SK-MEL-5 (cell line): ENCODE measurements at regions not wholly inside any gene's neighbourhood (a gene's known extent, or its start where the extent isn't known, plus 50 kb on each side); places are given as distances from the start of the nearest gene placed in this dataset.

Experiments used
- DNase-seq: peaks from one replicate; pipeline ENCODE4 v3.0.0-alpha.2; 2016; ENCODE audit warnings: low read depth, low spot score
- in situ Hi-C: cut with HindIII; loops from 2 replicates; pipeline ENCODE4 v1.10.0; 2016; ENCODE audit warnings: low sequenced_read_pairs, high pct_unique_total_duplicates, low pct_unique_long_range_greater_than_20kb

DNA sequence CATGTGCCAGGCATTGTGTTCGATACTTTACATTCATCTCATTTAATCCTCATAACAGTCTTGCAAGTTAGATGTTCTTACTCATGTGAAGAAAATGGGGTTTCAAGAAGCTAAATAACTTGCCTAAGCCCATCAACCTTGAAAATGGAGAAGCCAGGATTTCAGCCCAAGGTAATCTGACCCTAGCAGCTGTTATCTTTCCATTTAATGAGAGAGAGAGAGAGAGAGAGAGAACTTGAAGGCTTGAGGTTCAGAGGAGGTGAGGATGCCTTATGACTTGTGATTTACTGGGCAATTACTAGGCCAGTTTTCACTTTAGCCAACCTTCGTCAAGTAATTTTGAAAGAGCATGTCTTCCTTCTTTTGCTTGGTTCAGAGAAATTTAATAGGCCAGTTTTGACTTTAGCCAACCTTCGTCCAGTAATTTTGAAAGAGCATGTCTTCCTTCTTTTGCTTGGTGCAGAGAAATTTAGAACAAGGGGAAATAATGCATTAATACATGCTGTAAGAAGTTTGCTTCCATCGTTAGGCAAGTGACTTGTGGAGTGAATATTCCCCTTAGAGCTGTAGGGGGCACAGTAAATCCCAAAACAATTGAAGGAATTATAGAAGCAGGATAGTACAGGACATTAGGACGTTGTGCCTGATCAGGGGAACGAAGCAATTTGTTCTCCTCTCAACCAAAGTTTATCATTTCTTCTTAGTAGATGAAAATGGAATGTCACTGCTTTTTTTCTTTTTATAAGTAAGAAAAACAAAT, 143.0 kb upstream of the BMPER start:
- in situ Hi-C loops: no loop called here
- no peak for DNase-seq

DNA sequence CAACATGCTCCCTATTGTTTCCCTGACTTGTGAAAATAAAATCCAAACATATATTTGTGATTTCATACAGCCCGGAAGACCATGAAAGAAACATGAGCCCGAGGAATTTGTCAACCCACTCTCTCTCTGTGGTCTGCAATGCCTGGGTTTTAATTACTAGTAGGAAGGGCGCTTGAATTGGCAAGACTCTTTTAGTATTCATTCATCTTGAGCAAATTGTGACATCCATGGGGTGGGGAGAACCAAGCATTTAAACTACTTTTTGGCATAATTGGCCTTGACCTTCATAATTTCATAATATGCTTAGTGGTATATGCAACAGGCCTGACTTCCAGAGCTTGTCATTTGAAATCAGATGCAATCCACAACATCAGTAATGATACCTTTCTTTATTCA, 142.4 kb upstream of the BMPER start:
- in situ Hi-C loops: no loop called here
- no peak for DNase-seq

DNA sequence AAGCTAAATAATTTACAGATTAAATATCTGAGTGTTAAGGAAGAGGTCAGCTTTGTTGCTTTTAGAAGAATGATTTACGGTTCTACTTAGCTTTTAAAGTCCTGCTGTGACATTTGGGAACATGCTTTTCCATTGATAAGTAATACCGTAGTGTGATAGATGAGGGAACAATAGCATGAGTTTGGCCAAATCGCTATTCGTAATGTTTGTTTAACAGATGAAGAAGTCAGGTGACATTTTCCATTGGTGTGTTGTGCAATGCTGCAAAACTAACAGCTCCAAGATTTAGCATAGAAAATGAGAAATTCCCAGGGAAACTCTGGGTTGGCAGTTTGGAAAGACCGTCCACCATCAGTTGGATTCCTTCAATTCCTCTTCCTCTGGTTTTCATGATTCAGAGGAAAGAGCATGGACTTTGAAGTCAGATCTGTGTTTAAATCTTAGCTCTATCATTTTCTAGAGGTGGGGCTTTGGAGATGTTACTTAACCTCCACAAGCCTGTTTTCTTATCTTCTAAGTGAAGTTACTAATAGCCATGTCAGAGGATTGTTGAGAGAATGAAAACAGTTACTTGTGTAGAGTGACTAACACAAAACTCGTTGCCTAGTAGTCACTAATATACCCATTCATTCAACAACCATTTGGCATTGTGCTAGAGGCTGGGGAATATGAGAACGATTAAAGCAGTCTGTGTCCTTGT, 140.4 kb upstream of the BMPER start:
- in situ Hi-C loops: no loop called here
- no peak for DNase-seq

DNA sequence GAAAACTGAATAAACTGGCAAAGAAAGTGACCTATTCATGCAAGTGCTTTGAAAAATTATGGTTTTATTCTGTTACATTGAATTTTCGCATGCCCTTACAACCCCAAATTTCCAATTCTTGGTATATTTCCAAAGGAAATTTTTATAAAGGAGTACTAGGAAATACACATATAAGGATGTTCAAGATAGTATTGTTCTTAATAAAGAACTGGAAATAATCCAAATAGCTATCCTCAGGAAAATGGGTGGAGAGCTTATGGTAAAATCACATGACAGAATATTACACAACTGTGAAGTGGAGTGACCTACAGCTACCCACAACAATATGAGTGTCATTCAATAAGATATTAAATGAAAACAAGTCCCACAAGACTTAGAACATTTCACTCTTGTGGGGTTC, 138.9 kb upstream of the BMPER start:
- no peak for DNase-seq
- in situ Hi-C loops: no loop called here

DNA sequence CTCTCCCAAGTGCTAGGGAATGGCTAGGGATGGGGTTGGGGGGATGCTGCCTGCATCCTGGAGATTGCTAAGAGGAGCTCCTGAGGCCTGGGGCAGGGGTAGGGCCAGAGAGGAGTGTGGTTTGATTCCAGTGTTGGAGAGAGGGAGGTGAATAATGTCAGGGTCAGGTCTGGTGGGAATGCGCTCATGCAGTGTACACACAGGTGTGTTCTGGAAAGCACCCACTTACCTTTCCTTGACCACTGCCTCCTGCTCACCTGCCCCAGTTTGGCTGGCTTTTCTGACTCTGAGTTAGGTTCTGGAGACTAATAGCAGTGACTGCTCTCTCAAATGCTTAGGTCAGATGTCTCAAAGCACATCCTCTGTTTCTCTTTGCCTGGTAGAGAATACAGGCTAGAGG, 135.4 kb upstream of the BMPER start:
- DNase-seq: no peak
- in situ Hi-C loops: no loop called here

DNA sequence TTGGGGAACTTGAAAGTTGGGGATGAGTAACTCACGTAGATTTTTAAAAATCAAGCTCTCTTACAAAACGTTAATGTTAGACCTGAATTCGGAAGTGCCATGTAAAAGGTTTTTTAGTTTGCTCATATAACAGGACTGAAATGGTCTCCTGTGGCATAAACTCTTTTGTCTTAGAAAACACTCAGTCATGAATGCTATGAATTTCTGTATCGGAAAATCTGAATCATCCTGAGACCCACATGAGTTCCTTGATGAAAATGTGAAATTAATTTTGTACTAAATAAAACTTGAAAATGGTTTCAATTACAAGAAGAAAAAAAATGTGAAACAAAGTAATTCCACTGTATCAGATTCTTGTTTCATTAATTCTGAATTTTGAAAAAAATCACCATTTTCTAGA, 134.8 kb upstream of the BMPER start:
- no peak for DNase-seq
- in situ Hi-C loops: no loop called here

DNA sequence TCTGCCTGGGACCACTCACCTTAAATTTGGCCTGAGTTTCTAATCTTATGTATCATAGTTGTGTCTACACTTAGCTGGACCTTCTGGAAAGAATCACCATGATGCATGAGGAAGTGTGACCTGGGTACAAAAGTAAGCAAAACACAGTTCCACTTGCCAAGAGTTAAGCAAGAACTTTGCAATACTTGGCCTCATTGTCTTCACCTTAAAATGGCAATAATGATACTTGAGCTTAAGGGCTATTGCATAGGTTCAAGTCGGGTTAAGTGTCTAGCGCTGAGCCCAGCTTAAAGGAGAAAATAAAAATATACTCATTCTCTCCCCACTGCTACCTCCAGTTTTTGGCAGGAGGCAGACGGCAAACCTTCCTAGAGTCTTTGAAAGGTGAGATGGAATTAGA, 133.9 kb upstream of the BMPER start:
- DNase-seq: no peak

DNA sequence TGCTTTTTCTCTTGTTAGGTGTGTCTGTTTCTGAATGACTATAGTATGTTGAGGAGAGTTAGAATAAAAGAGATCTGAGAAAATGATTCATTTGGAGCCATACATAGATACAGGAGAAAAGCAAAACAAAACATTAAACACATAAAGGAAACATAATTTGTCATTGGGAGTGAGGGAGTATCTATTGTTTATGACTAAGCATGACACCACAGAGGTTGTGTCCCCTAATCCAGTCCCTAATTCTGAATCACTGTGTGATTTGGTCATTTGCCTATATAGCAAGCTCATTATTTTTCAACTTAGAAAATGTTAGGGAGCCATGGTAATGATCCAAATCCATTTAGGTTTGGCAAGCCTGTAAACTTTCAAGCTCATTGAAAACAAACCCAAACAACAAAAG, 132.3 kb upstream of the BMPER start:
- no peak for DNase-seq
- in situ Hi-C loops: no loop called here

More for the DNA sequence above, 133.9 kb upstream of the BMPER start:
- in situ Hi-C loops: no loop called here

DNA sequence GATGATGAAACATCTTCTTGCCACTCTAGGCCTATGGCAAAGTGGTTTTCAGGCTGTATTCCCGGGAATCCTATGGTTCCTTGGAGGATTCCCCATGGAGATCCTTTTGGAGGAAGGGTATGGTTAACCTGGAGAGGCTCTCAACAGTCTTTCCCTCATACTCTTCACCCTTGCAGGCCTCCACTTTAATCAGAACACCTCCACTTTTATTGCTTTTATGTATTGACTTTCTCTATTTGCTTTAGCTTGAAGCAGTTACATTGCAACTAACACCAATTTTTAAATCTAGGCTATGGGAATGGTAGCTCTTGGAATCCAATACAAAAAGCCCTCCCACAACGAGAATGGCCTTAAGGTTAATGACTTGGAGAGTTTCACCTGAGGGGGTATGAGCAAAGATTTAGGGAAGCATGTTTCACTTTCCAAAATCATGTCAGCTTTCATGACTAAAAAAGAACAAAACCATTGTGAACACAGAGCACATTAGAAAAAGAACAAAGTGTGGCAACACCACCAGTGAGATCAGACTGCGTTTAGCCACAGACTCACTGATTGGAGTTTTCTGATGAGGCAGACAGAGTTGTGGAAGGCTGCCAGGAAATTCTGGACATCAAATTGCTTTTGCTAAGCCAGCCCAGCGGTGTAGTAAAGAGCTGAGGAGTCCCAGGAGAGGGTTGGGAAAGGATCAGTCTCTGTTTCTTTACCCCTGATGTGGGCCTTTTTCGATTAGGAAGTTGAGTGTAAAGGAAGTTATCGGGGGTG, 130.4 kb upstream of the BMPER start:
- DNase-seq: no peak
- in situ Hi-C loops: no loop called here

DNA sequence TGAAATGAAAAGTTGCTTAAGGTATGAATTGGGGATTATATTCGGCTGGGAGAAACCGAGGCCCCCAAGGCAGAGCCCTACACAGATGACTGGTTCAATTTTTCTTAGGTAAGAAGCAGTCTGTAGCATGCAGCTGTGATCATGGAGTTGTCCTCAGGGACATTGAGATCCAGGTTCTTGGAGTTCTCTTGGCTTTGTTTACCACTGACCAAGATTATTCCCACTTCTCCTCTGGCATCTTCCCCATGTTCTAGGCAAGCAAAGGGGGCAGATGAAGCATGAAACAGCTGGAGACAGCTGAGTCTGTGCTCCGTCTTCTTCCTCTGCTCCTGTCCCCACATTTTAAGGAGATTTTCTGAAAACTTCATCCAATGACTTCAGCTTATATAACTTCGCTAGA, 129.5 kb upstream of the BMPER start:
- in situ Hi-C loops: no loop called here

DNA sequence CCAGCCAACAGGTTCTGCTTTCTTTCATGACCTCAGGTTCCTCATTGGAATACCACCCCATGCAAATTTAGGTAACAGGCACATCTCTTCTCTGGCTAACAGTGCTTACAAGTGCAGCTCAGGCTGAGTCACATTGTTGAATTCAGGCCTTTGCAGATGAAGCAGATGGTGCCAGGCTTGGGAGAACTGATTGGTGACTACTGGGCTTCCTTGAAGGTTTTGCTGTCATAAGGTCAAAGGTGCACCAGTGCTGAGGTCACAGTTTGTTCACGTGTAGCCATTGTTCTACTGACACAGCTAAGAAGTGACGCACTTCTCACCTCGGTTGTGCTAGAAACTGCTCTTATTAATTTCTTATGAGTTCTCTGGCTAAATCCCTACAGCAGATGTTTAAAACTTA, 128.6 kb upstream of the BMPER start:
- DNase-seq: no peak
- in situ Hi-C loops: no loop called here

More for the DNA sequence above, 129.5 kb upstream of the BMPER start:
- DNase-seq: no peak

DNA sequence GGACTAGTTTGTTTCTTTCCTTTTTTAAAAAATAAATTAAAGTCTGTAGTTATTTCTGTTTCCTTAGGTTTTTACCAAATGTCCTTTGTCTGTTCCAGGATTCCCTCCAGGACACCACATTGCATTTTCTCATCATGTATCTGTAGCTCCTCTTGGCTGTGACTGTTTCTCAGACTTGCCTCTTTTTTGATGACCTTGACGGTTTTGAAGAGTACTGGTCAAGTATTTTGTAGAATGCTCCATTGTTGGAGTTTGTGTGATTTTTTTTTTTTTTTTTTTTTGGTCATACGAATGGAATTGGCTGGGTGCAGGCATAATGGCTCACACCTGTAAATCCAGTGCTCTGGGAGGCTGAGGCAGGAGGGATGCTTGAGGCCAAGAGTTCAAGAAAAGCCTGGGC, 127.1 kb upstream of the BMPER start:
- in situ Hi-C loops: no loop called here

DNA sequence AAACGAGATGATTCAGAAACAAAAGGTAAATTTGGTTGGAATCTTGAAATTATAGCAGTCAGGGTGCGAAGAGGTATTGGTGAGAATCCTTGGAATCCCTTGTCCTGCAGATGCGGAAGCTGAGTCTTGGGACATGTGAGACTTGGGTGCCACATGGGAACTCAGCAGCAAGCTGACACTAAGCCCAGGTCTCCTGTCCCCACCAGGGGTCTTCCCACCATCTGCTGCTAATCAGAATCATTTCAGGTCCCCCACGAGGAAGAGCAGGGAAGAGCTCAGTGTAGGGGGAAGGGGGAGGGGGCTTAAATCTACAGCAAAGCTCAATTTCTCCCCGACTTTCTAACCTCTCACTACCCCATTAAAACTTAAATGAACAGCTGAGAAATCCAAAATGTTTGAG, 126.1 kb upstream of the BMPER start:
- DNase-seq: no peak
- in situ Hi-C loops: no loop called here

More for the DNA sequence above, 127.1 kb upstream of the BMPER start:
- DNase-seq: no peak

DNA sequence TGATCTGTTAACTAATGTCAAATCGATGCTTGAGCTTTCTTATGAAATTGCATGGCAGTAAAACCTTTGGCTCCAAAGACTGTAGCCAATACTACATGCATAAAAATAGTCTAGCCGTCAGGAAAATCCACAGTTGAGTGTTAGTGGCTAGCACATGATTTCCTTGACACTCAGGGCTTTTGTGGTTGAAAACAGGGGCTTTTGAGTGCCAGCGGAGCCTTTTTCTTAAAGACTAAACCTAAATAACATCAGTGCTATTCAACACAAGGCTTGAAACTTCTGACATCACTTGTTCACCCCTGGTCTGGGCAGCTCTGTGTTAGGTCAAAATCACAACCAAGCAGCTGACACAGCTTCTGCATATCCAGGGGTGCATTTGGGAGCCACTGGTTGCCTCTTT, 124.2 kb upstream of the BMPER start:
- in situ Hi-C loops: no loop called here
- DNase-seq: no peak

DNA sequence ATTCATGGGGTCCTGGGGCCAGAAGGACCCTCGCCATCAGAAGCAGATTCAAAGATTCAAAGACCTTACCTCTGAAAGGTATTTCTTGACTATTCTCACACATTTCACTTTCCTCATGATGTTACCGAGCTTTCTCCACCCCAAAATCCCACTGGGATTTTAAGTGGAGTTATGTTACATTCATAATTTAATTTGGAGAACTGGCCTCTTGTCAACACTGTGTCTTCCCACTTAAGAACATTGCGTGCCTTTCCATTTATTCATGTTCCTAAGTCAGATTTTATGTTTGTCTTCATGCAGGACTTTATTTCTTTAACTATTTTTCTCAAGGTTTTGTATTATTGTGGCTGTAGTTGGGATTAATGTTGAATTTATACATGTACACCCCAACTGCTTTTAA, 123.5 kb upstream of the BMPER start:
- DNase-seq: no peak
- in situ Hi-C loops: no loop called here

DNA sequence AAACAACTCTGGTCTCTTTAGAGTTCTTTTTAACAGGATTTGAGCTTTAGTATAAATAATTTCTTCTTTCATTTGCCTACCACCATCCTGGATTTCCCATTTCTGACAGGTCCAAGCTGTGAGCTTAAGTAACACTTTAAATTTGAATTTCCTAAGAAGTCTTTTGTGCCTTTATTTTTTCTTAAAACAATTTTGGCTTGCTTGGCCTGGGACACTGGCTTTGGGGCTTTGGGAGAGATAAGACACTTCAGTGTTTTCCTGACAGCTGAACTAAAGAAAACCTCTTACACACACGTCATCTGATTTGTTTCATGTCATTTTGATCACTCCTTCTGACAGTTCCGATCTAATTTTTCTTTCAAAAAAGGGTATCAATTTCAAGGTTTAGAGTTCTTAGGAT, 121.3 kb upstream of the BMPER start:
- no peak for DNase-seq
- in situ Hi-C loops: no loop called here

DNA sequence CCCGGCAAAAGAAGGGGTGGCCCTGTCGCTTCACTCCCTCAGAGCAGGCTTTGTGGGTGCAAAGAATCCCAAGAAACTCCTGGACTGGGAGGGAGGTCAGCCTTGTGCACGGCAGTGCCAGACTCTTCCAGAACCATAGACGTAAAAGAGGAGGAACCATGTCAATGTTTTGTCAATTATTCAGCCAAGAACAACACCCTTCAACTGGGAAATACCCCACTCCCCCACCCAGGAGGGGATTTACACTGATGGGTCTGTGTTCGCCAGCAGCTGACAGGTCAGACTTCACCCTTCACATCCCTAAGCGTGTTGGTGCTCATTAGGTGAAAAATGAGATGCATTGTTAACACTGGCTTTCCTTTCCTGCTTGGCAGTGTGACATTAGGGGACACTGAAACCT, 116.8 kb upstream of the BMPER start:
- in situ Hi-C loops: no loop called here
- no peak for DNase-seq

DNA sequence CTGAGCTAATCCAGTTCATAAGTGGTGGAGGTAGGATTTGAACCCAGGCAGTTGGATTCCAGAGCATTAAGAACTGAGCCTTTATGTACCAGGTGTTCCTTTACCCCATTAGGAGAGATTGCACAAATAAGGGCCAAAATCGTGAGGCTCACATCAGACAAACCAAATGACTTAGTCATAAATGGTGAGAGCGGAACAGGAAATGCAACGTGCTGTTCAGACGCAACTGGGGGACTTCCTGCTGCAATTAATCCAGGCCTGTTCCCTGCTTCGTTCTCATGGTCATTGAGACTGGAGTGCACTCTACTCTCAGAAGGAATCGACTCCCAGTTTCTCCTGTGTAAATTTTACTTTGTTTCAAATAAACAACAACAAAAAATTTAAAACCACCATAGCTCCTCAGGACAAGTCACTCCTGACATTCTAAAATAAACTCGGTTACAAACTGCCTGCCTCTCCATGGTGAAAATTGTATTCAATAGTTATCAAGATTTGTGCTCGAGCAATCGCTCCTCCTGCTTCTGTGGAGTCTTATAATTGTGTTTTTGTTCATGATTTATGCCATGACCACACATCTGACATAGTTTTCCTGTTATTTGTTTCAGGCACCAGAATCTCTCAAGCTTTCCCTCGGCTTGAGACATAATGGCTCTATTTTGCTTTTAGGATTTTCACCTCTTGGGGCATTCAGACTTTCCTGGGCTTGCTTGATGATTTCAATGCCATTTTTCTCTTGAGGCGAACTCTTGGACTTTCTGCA, 115.3 kb upstream of the BMPER start:
- in situ Hi-C loops: no loop called here
- DNase-seq: peak; percentile 21
